H1 (cell line): ENCODE measurements at regions not wholly inside any gene's neighbourhood (a gene's known extent, or its start where the extent isn't known, plus 50 kb on each side); places are given as distances from the start of the nearest gene placed in this dataset.

ENCODE experiments used
- CTCF ChIP-seq, 3 experiments: IDR thresholded peaks; 1 replicate in 2 of 3; 2 replicates in 1 of 3; pipeline versions ENCODE4 v1.5.1 to v1.6.1; 2011; ENCODE audit warnings: low read length in 3 of 3, mild to moderate bottlenecking in 3 of 3, inconsistent platforms in 2 of 3, low read depth in 1 of 3, moderate library complexity in 1 of 3; ENCODE audit not compliant: insufficient read depth in 1 of 3; ENCODE audit errors: control extremely low read depth in 1 of 3
- EZH2 ChIP-seq: fragments of 200-600 bp; sonication (generic); IDR thresholded peaks from 2 replicates; pipeline ENCODE4 v1.7.1; 2012; ENCODE audit warnings: low read depth, mild to moderate bottlenecking, moderate library complexity, low read length, inconsistent platforms; ENCODE audit not compliant: severe bottlenecking
- POLR2A ChIP-seq, 2 experiments: IDR thresholded peaks; 1 replicate in 1 of 2; 2 replicates in 1 of 2; pipeline ENCODE4 v1.6.1; 2011; ENCODE audit warnings: low read depth in 2 of 2, low read length in 2 of 2, mild to moderate bottlenecking in 2 of 2; ENCODE audit errors: control extremely low read depth in 1 of 2
- POLR2AphosphoS5 ChIP-seq: IDR thresholded peaks from 2 replicates; pipeline ENCODE4 v1.6.1; 2011; ENCODE audit warnings: low read depth, low read length
- RFX5 ChIP-seq: IDR thresholded peaks from 2 replicates; pipeline ENCODE4 v1.6.1; 2011; ENCODE audit warnings: low read depth, low read length, improper control_type of control experiment, borderline replicate concordance
- SUZ12 ChIP-seq: fragments of 200-600 bp; sonication (generic); IDR thresholded peaks from 2 replicates; pipeline ENCODE4 v1.6.1; 2012; ENCODE audit warnings: mild to moderate bottlenecking, inconsistent platforms, low read length, moderate library complexity, mixed read lengths
- TAF1 ChIP-seq: IDR thresholded peaks from 2 replicates; pipeline ENCODE4 v1.6.1; 2011; ENCODE audit warnings: mild to moderate bottlenecking, low read depth, low read length

GRCh38 chr20:19950042-19950441 lies 67.1 kb upstream of the NAA20 start:
- no peak for TF ChIP-seq POLR2AphosphoS5
- no peak for TF ChIP-seq RFX5
- no peak for TF ChIP-seq CTCF (IDR thresholded peaks at IDR 0.05; ENCODE audit: control extremely low read depth in 1 of 3, insufficient read depth in 1 of 3, low read depth in 1 of 3, low read length in 3 of 3)
- TF ChIP-seq TAF1, result no peak
- TF ChIP-seq EZH2, result no peak
- no peak for TF ChIP-seq SUZ12
- no peak for TF ChIP-seq POLR2A (IDR thresholded peaks at IDR 0.05; ENCODE audit: control extremely low read depth in 1 of 2, low read depth in 2 of 2, low read length in 2 of 2)
